ENCODE measurements at regions not wholly inside any gene's neighbourhood (a gene's known extent, or its start where the extent isn't known, plus 50 kb on each side); places are given as distances from the start of the nearest gene placed in this dataset.
"Not testable (repeated sequence)": the region's sequence is repeated elsewhere in the genome, so short reads cannot be mapped to it uniquely, and the experiment has no call there.

DNA sequence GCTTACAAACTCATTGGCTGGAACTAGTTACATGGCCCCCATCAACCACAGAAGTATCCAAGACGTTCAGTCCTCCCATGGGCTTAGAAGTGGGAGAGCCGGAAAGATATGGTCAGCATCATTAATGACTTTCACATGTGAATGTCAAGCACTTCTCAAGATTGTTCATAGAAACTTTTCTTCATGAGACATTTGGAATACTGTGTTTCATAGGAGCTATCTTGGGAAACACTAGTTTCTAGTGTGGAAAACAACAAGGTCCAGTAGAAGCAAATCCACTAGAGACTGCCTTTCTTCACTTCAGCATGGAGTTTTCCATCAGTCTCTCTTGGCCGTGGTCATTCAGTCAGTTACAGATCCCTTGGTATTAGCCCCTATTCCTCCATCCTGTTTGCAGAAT, 160.9 kb downstream of the C11orf91 start:
- WGBS: 47% methylated on average over 3 of the region's 3 CpGs
- no peaks in the 10 kb centered on the region for H3K36me3 ChIP-seq (ENCODE audit: insufficient read depth)
- no peak overlapping the region for H3K4me3 ChIP-seq (ENCODE audit: low read depth, low read length)
- no peak overlapping the region for H3K27ac ChIP-seq (ENCODE audit: low read depth)
- no peaks in the 10 kb centered on the region for H3K4me1 ChIP-seq (ENCODE audit: insufficient read depth)
- DNase-seq (ENCODE audit: extremely low spot score): no peak

DNA sequence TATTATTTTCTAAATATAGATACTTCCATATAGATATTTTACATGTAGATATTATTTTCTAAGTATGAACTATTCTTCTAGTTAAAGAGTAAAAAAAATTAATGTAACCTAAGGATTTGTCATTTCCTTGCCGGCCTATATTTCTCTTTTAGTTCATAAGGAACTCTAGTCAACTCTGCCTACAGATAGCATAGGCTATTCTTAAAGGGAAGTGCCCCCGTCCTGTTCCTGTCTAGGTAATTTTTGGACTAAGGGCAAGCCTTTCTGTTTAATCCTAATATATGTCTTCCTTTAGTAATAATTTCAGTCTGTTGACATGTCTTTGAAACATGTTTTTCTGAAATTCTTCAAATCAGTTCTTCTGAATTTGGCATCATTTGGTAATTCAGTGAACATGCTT, 161.9 kb downstream of the C11orf91 start:
- no peaks in the 10 kb centered on the region for H3K36me3 ChIP-seq (ENCODE audit: insufficient read depth)
- H3K4me1 ChIP-seq (ENCODE audit: insufficient read depth): no peaks in the 10 kb centered on the region
- WGBS: 74% methylated on average over 2 of the region's 2 CpGs
- no peak for DNase-seq (ENCODE audit: extremely low spot score)
- no peak overlapping the region for H3K4me3 ChIP-seq (ENCODE audit: low read depth, low read length)
- no peak overlapping the region for H3K27ac ChIP-seq (ENCODE audit: low read depth)

DNA sequence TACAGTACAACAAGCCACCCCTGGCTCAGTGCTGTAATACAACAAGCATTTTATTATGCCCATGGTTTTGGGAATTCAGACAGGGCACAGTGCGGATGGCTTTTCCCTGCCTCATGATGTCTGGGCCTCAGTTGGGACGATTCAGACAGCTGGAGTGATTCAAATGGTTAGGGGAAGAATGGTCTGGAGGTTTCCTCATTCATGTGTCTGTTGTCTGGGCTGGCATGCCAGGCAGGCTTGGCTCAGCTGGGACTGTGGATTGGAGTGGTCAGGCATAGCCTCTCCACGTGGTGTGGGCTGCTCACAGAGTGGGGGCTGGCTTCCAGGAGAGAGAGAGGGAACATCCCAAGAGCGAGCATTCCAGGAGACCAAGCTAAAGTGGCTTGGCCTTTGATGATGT, 164.4 kb downstream of the C11orf91 start:
- 67% methylated on average over 4 of the region's 4 CpGs for WGBS
- Histone ChIP-seq H3K27ac (ENCODE audit: low read depth) (no peak overlapping the region), H3K4me3 (ENCODE audit: low read depth, low read length) (no peak overlapping the region), H3K36me3 (ENCODE audit: insufficient read depth) (no peaks in the 10 kb centered on the region), H3K4me1 (ENCODE audit: insufficient read depth) (no peaks in the 10 kb centered on the region)
- no peak for DNase-seq (ENCODE audit: extremely low spot score)

DNA sequence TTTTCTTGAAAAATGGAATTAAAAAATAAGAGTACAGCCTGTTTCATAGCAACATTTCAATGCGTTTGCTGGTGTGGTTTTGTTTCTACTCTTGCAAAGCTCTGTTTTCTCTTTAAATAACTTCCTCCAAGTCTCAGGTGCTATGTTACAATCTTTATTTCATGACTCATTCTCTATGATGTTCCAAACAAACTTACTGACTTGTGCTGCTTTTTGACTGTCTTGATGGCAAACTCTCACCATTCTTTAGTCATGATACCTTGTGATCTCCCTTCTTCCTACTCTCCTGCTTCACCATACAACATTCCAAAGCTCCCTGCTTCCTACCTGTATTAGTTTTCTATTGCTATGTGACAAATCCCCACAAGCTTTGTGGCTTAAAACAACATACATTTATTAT, 166.1 kb downstream of the C11orf91 start:
- no peak overlapping the region for H3K4me3 ChIP-seq (ENCODE audit: low read depth, low read length)
- no peak overlapping the region for H3K27ac ChIP-seq (ENCODE audit: low read depth)
- WGBS: 73% methylated on average over 1 of the region's 1 CpG
- no peaks in the 10 kb centered on the region for H3K4me1 ChIP-seq (ENCODE audit: insufficient read depth)
- H3K36me3 ChIP-seq (ENCODE audit: insufficient read depth): no peaks in the 10 kb centered on the region
- no peak for DNase-seq (ENCODE audit: extremely low spot score)

DNA sequence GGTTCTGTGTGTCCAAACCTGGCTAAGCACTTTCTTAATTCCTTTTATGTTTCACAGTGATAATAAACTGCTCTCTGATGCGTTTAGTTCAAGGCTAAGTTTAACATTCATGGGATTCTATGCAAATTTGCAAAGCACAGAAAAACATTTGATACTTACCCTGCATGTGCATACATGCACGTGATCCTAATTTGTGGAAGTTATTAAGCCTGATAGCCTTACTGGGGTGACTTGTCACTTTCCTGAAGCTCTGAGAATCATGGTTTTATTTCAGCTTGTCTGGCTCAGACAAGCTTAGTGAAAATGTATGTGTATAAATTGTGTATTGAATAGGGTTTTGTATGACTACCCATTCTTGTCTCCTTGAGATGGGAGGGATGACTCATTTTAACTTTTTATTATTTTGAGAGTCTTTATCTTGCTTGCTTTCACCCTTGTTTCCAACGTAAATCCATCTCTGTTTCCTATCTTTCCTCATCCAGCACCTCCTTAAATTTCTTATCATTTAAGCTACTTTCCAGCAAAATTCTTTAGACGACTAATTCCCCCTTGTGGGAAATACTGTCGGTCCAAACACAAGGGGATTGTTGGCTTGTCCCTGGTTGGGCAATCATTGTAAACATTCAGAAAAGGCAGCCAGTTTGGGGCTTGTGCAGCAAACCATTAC, 167.1 kb downstream of the C11orf91 start:
- Histone ChIP-seq H3K4me3 (ENCODE audit: low read depth, low read length) (no peak overlapping the region), H3K27ac (ENCODE audit: low read depth) (no peak overlapping the region)

DNA sequence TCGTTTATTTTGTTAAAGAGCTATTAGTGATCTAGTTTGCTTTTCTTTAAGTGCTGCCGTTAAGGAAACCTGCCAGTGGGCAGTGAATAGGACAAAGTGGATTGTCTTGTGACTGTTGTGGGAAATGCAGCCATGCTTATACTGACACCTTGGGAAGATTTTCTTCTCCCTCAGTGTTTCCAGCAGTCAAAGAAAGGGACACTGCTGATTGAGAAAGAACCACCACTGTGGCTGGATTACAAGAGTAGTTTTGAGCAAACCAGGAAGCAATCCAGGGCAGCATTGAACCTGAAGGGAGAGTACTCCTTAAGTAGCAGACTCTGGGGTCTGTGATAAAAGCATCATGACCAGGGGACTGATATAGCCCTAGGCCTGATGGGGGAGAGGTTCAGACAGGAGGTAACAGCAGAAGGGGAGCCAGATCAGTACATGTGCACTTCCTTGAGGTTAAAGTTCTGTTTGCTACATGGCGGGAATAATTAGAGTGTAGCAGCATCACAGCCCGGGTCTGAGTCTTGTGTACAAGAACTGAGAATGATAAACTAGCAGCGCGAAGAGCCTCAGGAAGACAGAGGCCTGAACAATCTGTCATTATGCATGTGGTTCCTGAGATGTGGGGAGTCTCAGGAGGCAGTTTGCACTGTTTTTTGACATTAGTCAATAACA, 167.8 kb downstream of the C11orf91 start:
- no peak overlapping the region for H3K27ac ChIP-seq (ENCODE audit: low read depth)
- no peak for DNase-seq (ENCODE audit: extremely low spot score)
- no peaks in the 10 kb centered on the region for H3K4me1 ChIP-seq (ENCODE audit: insufficient read depth)
- H3K36me3 ChIP-seq (ENCODE audit: insufficient read depth): no peaks in the 10 kb centered on the region
- no peak overlapping the region for H3K4me3 ChIP-seq (ENCODE audit: low read depth, low read length)
- 59% methylated on average over 6 of the region's 6 CpGs for WGBS

More for the DNA sequence above, 167.1 kb downstream of the C11orf91 start:
- WGBS: 19% methylated on average over 5 of the region's 5 CpGs
- H3K36me3 ChIP-seq (ENCODE audit: insufficient read depth): no peaks in the 10 kb centered on the region
- no peak for DNase-seq (ENCODE audit: extremely low spot score)
- no peaks in the 10 kb centered on the region for H3K4me1 ChIP-seq (ENCODE audit: insufficient read depth)

DNA sequence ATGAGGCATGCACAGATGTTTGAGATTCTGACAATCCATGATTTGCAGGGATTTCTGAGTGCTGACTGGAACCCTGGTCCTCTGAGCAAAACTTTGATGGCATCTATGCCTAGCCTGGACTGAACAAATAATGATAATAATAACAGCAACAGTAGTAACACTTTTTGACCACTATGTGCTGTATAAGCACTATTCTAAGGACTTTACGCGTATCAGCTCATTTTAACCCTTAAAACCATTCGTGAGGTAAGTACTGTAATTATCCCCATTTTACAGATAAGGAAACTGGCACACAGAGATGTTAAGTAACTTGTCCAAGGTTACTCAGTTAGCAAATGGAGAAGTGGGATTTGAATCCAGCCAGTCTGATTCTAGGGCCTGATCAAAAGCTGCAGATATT, 168.4 kb downstream of the C11orf91 start:
- no peaks in the 10 kb centered on the region for H3K4me1 ChIP-seq (ENCODE audit: insufficient read depth)
- no peak overlapping the region for H3K4me3 ChIP-seq (ENCODE audit: low read depth, low read length)
- no peak overlapping the region for H3K27ac ChIP-seq (ENCODE audit: low read depth)
- H3K36me3 ChIP-seq (ENCODE audit: insufficient read depth): no peaks in the 10 kb centered on the region
- 83% methylated on average over 3 of the region's 3 CpGs for WGBS
- DNase-seq (ENCODE audit: extremely low spot score): no peak

DNA sequence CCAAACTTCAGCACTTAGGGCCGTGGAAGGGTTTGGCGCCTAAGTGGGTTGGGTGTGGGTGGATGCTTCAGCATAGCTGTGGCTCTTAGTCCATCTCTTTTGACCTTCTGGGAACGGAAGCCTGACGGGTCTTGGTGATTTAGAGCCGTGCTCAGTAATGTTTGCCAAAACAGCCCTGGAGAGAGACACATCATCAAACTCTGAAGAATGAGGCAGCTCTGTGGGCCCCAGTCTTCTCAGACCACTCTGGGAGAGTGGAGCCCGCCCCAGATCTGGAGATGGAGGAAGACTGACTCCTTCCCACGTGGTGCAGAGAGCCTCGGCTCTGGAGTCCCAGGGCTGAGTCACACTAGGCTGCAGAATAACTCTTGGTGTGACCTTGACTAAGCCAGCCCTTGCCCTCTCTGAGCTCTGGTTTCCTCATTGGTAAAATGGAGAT, 168.9 kb downstream of the C11orf91 start:
- Histone ChIP-seq H3K36me3 (ENCODE audit: insufficient read depth) (no peaks in the 10 kb centered on the region), H3K4me1 (ENCODE audit: insufficient read depth) (no peaks in the 10 kb centered on the region), H3K4me3 (ENCODE audit: low read depth, low read length) (no peak overlapping the region), H3K27ac (ENCODE audit: low read depth) (no peak overlapping the region)
- WGBS: 58% methylated on average over 8 of the region's 8 CpGs
- DNase-seq (ENCODE audit: extremely low spot score): no peak

DNA sequence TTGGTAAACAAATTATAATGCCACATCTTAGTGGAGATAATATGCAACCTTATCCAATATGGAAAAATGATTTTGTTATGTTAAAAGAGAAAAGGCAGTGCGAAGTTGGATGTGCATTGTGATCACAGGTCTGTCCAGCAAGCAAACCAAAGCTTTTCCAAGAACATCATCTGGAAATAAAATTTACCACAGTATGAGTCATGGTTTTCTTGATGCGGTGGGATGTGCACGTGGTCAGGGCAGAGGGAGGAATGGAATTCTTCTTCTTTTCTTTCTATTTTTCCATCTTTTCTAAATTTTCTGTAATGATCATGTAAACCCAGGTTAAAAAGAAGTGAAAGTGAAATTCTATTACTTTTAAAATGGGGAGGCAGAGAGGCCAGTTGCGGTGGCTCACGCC, 169.8 kb downstream of the C11orf91 start:
- Histone ChIP-seq H3K27ac (ENCODE audit: low read depth) (no peak overlapping the region), H3K4me3 (ENCODE audit: low read depth, low read length) (no peak overlapping the region), H3K36me3 (ENCODE audit: insufficient read depth) (no peaks in the 10 kb centered on the region), H3K4me1 (ENCODE audit: insufficient read depth) (no peaks in the 10 kb centered on the region)
- DNase-seq (ENCODE audit: extremely low spot score): no peak
- 82% methylated on average over 5 of the region's 5 CpGs for WGBS

DNA sequence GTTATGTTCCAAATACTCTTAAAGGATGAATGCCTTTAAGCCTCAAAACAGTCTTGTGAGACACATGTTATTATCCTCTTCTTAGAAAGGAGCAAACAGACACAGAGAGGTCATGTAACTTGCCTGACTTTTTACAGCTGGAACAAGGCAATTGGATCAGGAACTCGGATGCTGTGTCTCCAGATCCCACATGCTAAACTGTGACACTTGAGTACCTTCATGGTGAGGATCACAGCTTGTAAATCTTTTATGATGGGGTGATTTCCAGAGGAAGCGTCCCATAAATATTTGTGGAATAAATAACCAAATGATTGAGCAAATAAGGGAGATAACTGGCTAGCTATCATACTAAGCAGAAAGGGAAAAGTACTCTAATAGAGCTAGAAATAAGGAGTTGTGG, 171.2 kb downstream of the C11orf91 start:
- H3K4me3 ChIP-seq (ENCODE audit: low read depth, low read length): no peak overlapping the region
- H3K36me3 ChIP-seq (ENCODE audit: insufficient read depth): no peaks in the 10 kb centered on the region
- no peak for DNase-seq (ENCODE audit: extremely low spot score)
- no peak overlapping the region for H3K27ac ChIP-seq (ENCODE audit: low read depth)
- H3K4me1 ChIP-seq (ENCODE audit: insufficient read depth): no peaks in the 10 kb centered on the region
- 22% methylated on average over 2 of the region's 2 CpGs for WGBS

DNA sequence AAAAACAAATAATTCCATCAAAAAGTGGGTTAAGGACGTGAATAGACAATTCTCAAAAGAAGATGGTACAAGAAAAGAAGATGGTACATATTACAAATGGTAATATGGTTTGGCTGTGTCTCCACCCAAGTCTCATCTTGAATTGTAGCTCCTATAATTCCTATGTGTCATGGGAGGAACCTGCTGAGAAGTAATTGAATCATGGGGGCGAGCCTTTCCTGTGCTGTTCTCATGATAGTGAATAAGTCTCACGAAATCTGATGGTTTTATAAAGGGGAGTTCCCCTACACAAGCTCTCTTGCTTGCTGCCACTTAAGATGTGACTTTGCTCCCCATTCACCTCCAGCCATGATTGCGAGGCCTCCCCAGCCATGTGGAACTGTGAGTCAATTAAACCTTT, 172.9 kb downstream of the C11orf91 start:
- not testable (repeated sequence) for H3K4me1 ChIP-seq (ENCODE audit: insufficient read depth); H3K36me3 ChIP-seq (ENCODE audit: insufficient read depth); H3K4me3 ChIP-seq (ENCODE audit: low read depth, low read length); DNase-seq (ENCODE audit: extremely low spot score); H3K27ac ChIP-seq (ENCODE audit: low read depth)
- 81% methylated on average over 4 of the region's 4 CpGs for WGBS

DNA sequence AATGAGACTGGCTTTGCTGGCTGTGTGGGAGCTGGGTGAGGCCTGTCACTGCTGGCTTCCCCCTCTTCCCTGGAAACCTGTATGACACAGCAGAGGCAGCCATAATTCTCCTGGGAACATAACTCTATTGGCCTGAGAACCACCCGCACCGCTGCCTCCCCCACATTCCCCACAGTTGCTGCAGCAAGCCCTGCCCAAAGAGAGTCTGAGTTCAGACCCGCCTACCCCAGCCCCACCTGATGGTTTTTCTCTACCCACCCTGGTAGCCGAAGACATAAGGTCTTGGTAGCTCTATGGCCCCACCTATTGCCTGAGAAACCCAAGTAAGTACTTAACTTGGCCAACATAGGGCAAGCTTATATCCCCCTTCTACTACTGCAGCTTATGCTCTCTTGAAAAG, 174.8 kb downstream of the C11orf91 start:
- WGBS: 81% methylated on average over 4 of the region's 4 CpGs
- Histone ChIP-seq H3K36me3 (ENCODE audit: insufficient read depth) (no peaks in the 10 kb centered on the region), H3K27ac (ENCODE audit: low read depth) (no peak overlapping the region), H3K4me3 (ENCODE audit: low read depth, low read length) (no peak overlapping the region), H3K4me1 (ENCODE audit: insufficient read depth) (no peaks in the 10 kb centered on the region)
- DNase-seq (ENCODE audit: extremely low spot score): no peak

DNA sequence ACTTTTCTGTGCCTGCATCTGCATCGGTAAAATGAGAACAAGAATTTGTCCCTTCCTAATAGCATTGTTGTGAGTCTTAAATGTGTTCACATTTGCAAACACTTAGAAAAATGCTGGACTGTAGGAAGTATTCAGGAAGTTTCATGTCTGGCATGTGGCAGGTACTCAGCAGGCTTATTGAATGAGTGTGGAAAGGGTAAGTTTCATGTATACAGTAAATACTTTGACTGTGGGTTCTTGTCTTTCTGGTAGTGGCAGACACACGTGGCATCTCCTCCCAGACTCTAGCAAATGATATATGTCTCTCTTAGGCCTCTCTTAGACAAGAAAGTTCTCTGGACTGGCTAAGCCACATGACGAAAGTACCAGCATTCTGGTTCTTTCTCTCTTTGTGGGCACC, 179.2 kb downstream of the C11orf91 start:
- Histone ChIP-seq H3K4me1 (ENCODE audit: insufficient read depth) (no peaks in the 10 kb centered on the region), H3K4me3 (ENCODE audit: low read depth, low read length) (no peak overlapping the region), H3K27ac (ENCODE audit: low read depth) (no peak overlapping the region), H3K36me3 (ENCODE audit: insufficient read depth) (no peaks in the 10 kb centered on the region)
- no peak for DNase-seq (ENCODE audit: extremely low spot score)
- 75% methylated on average over 3 of the region's 3 CpGs for WGBS

DNA sequence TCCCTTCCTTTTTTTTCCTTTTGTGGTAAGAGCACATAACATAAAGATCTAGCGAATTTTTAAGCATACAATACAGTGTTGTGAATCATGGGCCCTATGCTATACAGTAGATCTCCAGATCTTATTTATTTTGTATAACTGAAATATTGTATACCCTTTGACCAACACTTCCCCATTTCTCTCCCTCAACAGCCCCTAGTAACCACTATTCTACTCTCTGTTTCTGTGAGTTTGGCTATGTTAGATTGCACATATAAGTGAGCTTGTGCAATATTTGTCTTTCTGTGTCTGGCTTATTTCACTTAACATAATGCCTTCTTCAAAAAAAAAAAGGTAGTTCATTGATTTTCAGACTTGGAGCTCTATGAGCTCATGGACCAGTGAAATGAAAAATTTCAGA, 180.5 kb downstream of the C11orf91 start:
- no peak for DNase-seq (ENCODE audit: extremely low spot score)
- H3K27ac ChIP-seq (ENCODE audit: low read depth): no peak overlapping the region
- WGBS: 83% methylated on average over 1 of the region's 1 CpG

More for the DNA sequence above, 180.5 kb downstream of the C11orf91 start:
- Histone ChIP-seq H3K4me1 (ENCODE audit: insufficient read depth) (no peaks in the 10 kb centered on the region), H3K4me3 (ENCODE audit: low read depth, low read length) (no peak overlapping the region), H3K36me3 (ENCODE audit: insufficient read depth) (no peaks in the 10 kb centered on the region)
